ENCODE measurements at regions not wholly inside any gene's neighbourhood (a gene's known extent, or its start where the extent isn't known, plus 50 kb on each side); places are given as distances from the start of the nearest gene placed in this dataset.
"Not testable (repeated sequence)": the region's sequence is repeated elsewhere in the genome, so short reads cannot be mapped to it uniquely, and the experiment has no call there.

DNA sequence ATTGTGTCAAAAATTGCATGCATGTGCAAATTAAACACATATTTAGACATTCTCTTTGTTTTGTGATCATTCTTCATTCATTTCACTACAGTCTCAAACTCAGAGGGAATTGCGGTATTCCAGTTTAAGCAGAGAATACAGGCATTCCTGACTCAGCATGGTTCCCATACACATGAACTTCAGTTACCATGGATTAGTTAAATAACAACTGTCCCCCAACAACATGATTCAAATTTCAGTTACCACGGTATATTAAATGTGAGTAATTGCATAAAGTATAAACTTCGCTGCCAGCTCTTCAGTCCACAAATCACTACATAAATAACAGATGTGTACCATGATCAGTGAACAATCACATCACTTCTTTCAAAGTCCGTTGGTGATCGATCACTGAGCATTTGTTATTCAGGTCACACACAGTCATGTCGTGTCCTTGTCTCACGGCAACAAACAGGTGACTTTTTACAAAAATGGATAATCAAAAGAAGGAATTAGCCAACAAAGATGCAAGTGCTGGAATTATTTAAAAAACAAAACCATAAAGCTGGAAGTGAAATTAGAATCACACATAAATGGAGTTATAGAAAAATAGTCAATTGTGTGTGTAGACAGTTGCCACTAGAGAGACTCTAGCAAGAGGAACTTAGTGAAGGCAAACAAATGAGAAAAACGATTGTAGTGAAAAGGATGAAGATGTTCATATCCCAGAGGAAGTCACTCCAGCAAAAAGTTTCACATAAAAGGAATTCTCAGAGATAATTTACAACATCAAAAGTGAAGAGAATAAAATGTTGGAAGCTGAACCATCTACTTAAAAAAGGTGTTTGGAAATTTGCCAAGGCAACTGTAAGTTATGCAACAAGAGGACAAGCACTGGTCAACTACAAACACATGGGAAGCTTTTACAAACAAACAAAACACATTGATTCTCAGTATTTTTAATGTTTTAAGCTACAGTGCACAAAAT, 138.6 kb upstream of the SMARCAD1 start:
- no peak overlapping the region for H3K4me3 ChIP-seq (ENCODE audit: insufficient read depth, low read depth, low read length)
- H3K27ac ChIP-seq (ENCODE audit: insufficient read depth, low read depth, low read length, poor library complexity, severe bottlenecking) = no peak overlapping the region
- H3K9me3 ChIP-seq (ENCODE audit: control insufficient read depth, low read length) = no peaks in the 10 kb centered on the region
- no peaks in the 10 kb centered on the region for H3K36me3 ChIP-seq (ENCODE audit: control insufficient read depth, insufficient read depth, low read length)
- no peaks in the 10 kb centered on the region for H3K4me1 ChIP-seq (ENCODE audit: control insufficient read depth, insufficient read depth, low read length)
- no peaks in the 10 kb centered on the region for H3K27me3 ChIP-seq (ENCODE audit: control insufficient read depth, insufficient read depth, low read length, poor library complexity, severe bottlenecking)
- WGBS, 2 experiments = 48 to 51% methylated on average over 6 to 8 of the region's 8 CpGs

DNA sequence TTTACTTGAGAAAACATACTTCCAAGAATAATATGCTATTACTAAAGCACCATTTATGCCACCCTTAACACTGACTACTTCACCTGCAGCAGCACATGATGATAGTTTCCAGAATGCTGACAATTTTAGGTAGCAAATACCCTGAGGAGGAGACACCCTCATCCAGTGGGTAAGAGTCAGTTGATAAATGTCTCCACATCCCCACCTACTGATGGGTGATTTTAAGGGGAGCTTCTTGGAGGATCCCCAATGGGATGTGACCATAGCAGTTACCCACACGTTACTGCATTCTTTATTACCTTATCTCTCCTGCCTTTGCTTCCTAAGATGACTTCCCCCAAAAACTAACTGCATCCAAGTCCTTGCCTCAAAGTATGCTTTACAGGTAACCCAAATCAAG, 131.2 kb upstream of the SMARCAD1 start:
- no peak overlapping the region for H3K4me3 ChIP-seq (ENCODE audit: insufficient read depth, low read depth, low read length)
- no peak overlapping the region for H3K27ac ChIP-seq (ENCODE audit: insufficient read depth, low read depth, low read length, poor library complexity, severe bottlenecking)
- no peaks in the 10 kb centered on the region for H3K27me3 ChIP-seq (ENCODE audit: control insufficient read depth, insufficient read depth, low read length, poor library complexity, severe bottlenecking)
- 67 to 78% methylated on average over 1 of the region's 1 CpG for WGBS, 2 experiments
- H3K36me3 ChIP-seq (ENCODE audit: control insufficient read depth, insufficient read depth, low read length) = no peaks in the 10 kb centered on the region
- H3K4me1 ChIP-seq (ENCODE audit: control insufficient read depth, insufficient read depth, low read length) = no peaks in the 10 kb centered on the region
- H3K9me3 ChIP-seq (ENCODE audit: control insufficient read depth, low read length) = peaks cover 3% of the 10 kb centered on the region

DNA sequence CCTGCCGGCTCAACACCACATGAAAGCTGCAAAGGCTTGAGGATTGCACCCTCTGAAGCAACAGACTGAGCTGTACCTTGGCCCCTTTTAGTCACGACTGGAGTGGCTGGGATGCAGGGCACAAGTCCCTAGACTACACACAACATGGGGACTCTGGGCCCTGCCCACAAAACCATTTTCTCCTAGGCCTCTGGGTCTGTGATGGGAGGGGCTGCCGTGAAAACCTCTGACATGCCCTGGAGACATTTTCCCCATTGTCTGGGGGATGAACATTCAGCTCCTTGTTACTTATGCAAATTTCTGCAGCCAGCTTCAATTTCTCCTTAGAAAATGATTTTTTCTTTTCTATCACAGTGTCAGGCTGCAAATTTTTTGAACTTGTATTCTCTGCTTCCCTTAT, 123.5 kb upstream of the SMARCAD1 start:
- 58 to 61% methylated on average over 3 of the region's 3 CpGs for WGBS, 2 experiments
- Histone ChIP-seq H3K4me3 (ENCODE audit: insufficient read depth, low read depth, low read length) (no peak overlapping the region), H3K9me3 (ENCODE audit: control insufficient read depth, low read length) (peaks cover 3% of the 10 kb centered on the region), H3K27ac (ENCODE audit: insufficient read depth, low read depth, low read length, poor library complexity, severe bottlenecking) (no peak overlapping the region), H3K4me1 (ENCODE audit: control insufficient read depth, insufficient read depth, low read length) (no peaks in the 10 kb centered on the region), H3K36me3 (ENCODE audit: control insufficient read depth, insufficient read depth, low read length) (no peaks in the 10 kb centered on the region), H3K27me3 (ENCODE audit: control insufficient read depth, insufficient read depth, low read length, poor library complexity, severe bottlenecking) (no peaks in the 10 kb centered on the region)

DNA sequence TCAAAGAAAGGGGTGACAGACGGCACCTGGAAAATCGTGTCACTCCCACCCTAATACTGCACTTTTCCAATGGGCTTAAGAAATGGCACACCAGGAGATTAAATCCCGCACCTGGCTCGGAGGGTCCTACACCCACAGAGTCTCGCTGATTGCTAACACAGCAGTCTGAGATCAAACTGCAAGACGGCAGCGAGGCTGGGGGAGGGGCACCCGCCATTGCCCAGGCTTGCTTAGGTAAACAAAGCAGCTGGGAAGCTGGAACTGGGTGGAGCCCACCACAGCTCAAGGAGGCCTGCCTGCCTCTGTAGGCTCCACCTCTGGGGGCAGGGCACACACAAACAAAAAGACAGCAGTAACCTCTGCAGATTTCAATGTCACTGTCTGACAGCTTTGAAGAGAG, 108.5 kb upstream of the SMARCAD1 start:
- H3K27me3 ChIP-seq (ENCODE audit: control insufficient read depth, insufficient read depth, low read length, poor library complexity, severe bottlenecking); H3K9me3 ChIP-seq (ENCODE audit: control insufficient read depth, low read length); H3K4me1 ChIP-seq (ENCODE audit: control insufficient read depth, insufficient read depth, low read length); H3K27ac ChIP-seq (ENCODE audit: insufficient read depth, low read depth, low read length, poor library complexity, severe bottlenecking); H3K4me3 ChIP-seq (ENCODE audit: insufficient read depth, low read depth, low read length); H3K36me3 ChIP-seq (ENCODE audit: control insufficient read depth, insufficient read depth, low read length): not testable (repeated sequence)
- WGBS, 2 experiments = 86 to 87% methylated on average over 8 of the region's 8 CpGs

DNA sequence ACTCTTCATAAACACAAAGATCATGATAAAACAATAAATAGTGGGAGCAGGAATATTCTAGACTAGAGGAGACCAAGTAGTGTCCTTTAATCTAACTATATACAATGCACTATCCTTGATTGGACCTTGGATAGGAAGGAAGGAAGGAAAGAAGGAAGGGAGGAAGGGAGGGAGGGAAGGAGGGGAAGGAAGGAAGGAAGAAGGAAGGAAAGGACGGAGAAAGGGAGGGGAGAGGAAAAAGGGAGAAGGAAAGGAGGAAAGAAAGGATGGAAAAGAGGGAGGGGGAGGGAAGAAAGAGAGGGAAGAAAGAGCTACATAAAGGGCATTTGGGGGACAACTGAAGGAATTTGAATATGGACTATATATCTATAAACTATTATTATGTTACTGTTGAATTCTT, 95.0 kb upstream of the SMARCAD1 start:
- no peak overlapping the region for H3K27ac ChIP-seq (ENCODE audit: insufficient read depth, low read depth, low read length, poor library complexity, severe bottlenecking)
- no peak overlapping the region for H3K4me3 ChIP-seq (ENCODE audit: insufficient read depth, low read depth, low read length)
- H3K27me3 ChIP-seq (ENCODE audit: control insufficient read depth, insufficient read depth, low read length, poor library complexity, severe bottlenecking) = no peaks in the 10 kb centered on the region
- H3K9me3 ChIP-seq (ENCODE audit: control insufficient read depth, low read length) = no peaks in the 10 kb centered on the region
- WGBS, 2 experiments = 84 to 85% methylated on average over 1 of the region's 1 CpG
- no peaks in the 10 kb centered on the region for H3K4me1 ChIP-seq (ENCODE audit: control insufficient read depth, insufficient read depth, low read length)
- no peaks in the 10 kb centered on the region for H3K36me3 ChIP-seq (ENCODE audit: control insufficient read depth, insufficient read depth, low read length)

DNA sequence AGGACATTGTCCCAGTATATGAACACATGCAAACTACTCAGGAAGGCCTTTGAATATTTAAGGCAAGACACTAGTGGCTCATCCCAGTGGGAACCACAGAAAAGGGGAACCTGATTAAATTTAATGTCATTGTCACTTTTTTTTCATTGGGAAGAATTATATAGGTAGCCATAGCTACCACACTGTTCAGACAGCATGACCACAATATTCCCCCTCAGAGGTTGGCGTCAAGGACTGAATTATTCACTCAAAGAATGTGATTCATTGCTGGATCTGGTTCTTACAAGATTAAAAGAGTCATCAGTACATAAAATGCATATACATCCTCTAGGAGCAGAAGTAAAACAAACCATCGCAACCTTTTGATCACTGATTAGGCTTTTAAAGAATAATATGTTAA, 92.0 kb upstream of the SMARCAD1 start:
- Histone ChIP-seq H3K4me1 (ENCODE audit: control insufficient read depth, insufficient read depth, low read length) (no peaks in the 10 kb centered on the region), H3K36me3 (ENCODE audit: control insufficient read depth, insufficient read depth, low read length) (no peaks in the 10 kb centered on the region), H3K27ac (ENCODE audit: insufficient read depth, low read depth, low read length, poor library complexity, severe bottlenecking) (no peak overlapping the region), H3K9me3 (ENCODE audit: control insufficient read depth, low read length) (no peaks in the 10 kb centered on the region), H3K4me3 (ENCODE audit: insufficient read depth, low read depth, low read length) (no peak overlapping the region), H3K27me3 (ENCODE audit: control insufficient read depth, insufficient read depth, low read length, poor library complexity, severe bottlenecking) (no peaks in the 10 kb centered on the region)
- 100% methylated on average over 1 of the region's 2 CpGs for WGBS, 2 experiments

DNA sequence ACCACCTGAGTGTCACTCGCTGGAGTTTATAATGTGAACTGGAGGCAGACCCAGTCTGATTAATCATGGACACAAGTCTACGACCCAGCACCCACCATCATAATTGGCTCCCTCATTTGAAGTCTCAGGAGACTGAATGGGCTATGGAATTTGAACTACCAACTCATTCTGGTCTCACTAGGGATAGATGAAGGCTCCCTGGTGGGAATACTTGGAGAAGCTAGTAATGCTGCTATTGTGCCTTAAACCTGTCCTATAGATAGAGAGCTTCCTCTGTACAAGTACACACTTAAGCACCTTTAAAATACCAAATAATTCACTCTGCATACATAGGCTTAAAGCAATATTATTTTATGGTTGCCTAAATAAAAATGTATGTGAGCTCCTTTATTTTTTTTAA, 90.8 kb upstream of the SMARCAD1 start:
- Histone ChIP-seq H3K4me1 (ENCODE audit: control insufficient read depth, insufficient read depth, low read length) (no peaks in the 10 kb centered on the region), H3K36me3 (ENCODE audit: control insufficient read depth, insufficient read depth, low read length) (no peaks in the 10 kb centered on the region), H3K27me3 (ENCODE audit: control insufficient read depth, insufficient read depth, low read length, poor library complexity, severe bottlenecking) (no peaks in the 10 kb centered on the region), H3K27ac (ENCODE audit: insufficient read depth, low read depth, low read length, poor library complexity, severe bottlenecking) (no peak overlapping the region), H3K9me3 (ENCODE audit: control insufficient read depth, low read length) (no peaks in the 10 kb centered on the region), H3K4me3 (ENCODE audit: insufficient read depth, low read depth, low read length) (no peak overlapping the region)
- WGBS, 2 experiments = 81 to 87% methylated on average over 2 of the region's 2 CpGs

DNA sequence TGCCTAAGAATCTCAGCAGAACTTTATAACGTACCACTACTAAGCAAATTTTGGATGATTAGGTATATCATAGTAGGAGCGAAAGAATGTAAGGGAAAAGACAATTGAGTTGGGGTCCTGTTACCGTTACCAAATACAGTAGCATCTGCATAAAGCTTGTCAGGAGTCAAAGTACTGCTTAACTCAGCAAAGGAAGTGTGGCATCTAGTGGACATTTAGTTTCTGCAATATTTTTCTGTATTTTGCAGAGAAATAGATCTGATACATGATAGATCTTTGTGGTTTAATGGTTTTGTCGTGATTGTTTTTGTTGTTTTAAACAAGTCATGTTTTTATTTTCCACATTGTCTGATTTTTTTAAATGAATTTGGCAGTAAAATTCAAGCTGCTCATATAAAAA, 81.0 kb upstream of the SMARCAD1 start:
- H3K4me1 ChIP-seq (ENCODE audit: control insufficient read depth, insufficient read depth, low read length) = no peaks in the 10 kb centered on the region
- H3K27me3 ChIP-seq (ENCODE audit: control insufficient read depth, insufficient read depth, low read length, poor library complexity, severe bottlenecking) = no peaks in the 10 kb centered on the region
- H3K4me3 ChIP-seq (ENCODE audit: insufficient read depth, low read depth, low read length) = no peak overlapping the region
- WGBS, 2 experiments = 28 to 34% methylated on average over 3 to 4 of the region's 4 CpGs
- H3K27ac ChIP-seq (ENCODE audit: insufficient read depth, low read depth, low read length, poor library complexity, severe bottlenecking) = no peak overlapping the region
- no peaks in the 10 kb centered on the region for H3K9me3 ChIP-seq (ENCODE audit: control insufficient read depth, low read length)
- H3K36me3 ChIP-seq (ENCODE audit: control insufficient read depth, insufficient read depth, low read length) = no peaks in the 10 kb centered on the region

DNA sequence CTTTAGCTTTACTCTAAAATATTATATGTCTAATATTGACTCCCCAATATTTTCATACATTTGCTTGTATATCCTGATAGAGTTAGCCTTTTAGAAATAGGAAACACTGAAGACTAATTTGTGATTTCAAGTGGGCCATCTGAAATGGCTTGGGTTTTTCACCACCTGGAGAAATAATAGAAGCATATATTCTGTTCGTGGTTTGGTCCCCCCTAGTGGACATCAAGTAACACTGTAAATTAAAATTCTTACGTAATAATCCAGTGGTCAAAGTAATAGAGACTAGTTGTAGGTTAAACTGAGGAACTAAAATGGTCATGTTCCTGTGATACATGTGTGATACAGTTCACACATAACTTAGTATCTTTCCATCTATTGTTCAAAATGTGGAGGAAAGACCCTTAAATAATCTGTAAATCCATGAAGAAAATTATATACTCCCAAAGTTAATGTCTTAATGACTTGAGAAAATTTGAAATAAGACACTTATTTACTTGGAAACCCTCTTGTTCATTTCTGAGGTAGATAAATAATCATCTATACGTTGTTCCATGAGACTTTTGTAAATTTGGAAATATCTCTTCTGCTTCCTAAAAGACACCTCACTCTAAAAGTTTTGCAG, 79.8 kb upstream of the SMARCAD1 start:
- H3K4me3 ChIP-seq (ENCODE audit: insufficient read depth, low read depth, low read length) = no peak overlapping the region
- H3K36me3 ChIP-seq (ENCODE audit: control insufficient read depth, insufficient read depth, low read length) = no peaks in the 10 kb centered on the region
- H3K9me3 ChIP-seq (ENCODE audit: control insufficient read depth, low read length) = no peaks in the 10 kb centered on the region
- WGBS, 2 experiments = 55 to 80% methylated on average over 1 to 3 of the region's 3 CpGs
- no peak overlapping the region for H3K27ac ChIP-seq (ENCODE audit: insufficient read depth, low read depth, low read length, poor library complexity, severe bottlenecking)
- H3K4me1 ChIP-seq (ENCODE audit: control insufficient read depth, insufficient read depth, low read length) = no peaks in the 10 kb centered on the region
- H3K27me3 ChIP-seq (ENCODE audit: control insufficient read depth, insufficient read depth, low read length, poor library complexity, severe bottlenecking) = no peaks in the 10 kb centered on the region

DNA sequence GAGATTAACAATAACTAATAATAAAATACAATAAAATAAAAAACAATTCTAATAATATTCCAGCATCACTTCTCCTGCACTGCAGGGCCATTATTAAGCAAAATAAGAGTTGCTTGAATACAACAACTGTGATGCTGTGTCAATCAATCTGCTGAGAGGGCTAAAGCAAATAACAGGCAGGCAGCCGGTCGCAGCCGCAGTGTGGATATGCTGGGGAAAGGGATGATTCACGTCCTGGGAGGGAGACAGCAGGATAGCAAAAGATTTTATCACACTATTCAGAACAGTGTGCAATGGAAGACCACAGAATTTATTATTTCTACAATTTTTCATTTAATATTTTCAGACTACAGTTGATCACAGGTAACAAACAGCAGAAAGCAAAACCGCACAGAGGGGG, 76.5 kb upstream of the SMARCAD1 start:
- H3K27ac ChIP-seq (ENCODE audit: insufficient read depth, low read depth, low read length, poor library complexity, severe bottlenecking) = no peak overlapping the region
- no peaks in the 10 kb centered on the region for H3K27me3 ChIP-seq (ENCODE audit: control insufficient read depth, insufficient read depth, low read length, poor library complexity, severe bottlenecking)
- no peaks in the 10 kb centered on the region for H3K36me3 ChIP-seq (ENCODE audit: control insufficient read depth, insufficient read depth, low read length)
- no peak overlapping the region for H3K4me3 ChIP-seq (ENCODE audit: insufficient read depth, low read depth, low read length)
- 84 to 90% methylated on average over 5 of the region's 5 CpGs for WGBS, 2 experiments
- H3K4me1 ChIP-seq (ENCODE audit: control insufficient read depth, insufficient read depth, low read length) = no peaks in the 10 kb centered on the region
- no peaks in the 10 kb centered on the region for H3K9me3 ChIP-seq (ENCODE audit: control insufficient read depth, low read length)

Measured in ectodermal cell (in vitro differentiated cells).